Fibroblast of lung (primary cell): ENCODE measurements at regions not wholly inside any gene's neighbourhood (a gene's known extent, or its start where the extent isn't known, plus 50 kb on each side); places are given as distances from the start of the nearest gene placed in this dataset.
"Not testable (repeated sequence)": the region's sequence is repeated elsewhere in the genome, so short reads cannot be mapped to it uniquely, and the experiment has no call there.

ENCODE experiments used
- DNase-seq, 2 donors: peaks; one replicate each; pipeline versions ENCODE4 v3.0.0 to v3.0.0-alpha.2; 2010; ENCODE audit warnings: low read depth in 2 of 2
- H2AFZ ChIP-seq: 2 replicates; pipeline ENCODE4 v1.5.1; 2012; ENCODE audit warnings: low read length, control low read depth, inconsistent platforms
- H3K27ac ChIP-seq: 2 replicates; pipeline ENCODE4 v1.5.1; 2011; ENCODE audit warnings: low read length, control low read depth; ENCODE audit not compliant: insufficient read depth
- H3K27me3 ChIP-seq: 2 replicates; pipeline ENCODE4 v1.5.1; 2011; ENCODE audit warnings: mild to moderate bottlenecking, low read length; ENCODE audit not compliant: control insufficient read depth, insufficient read depth
- H3K36me3 ChIP-seq: 2 replicates; pipeline ENCODE4 v1.5.1; 2011; ENCODE audit warnings: low read length; ENCODE audit not compliant: control insufficient read depth, insufficient read depth
- H3K4me1 ChIP-seq: 2 replicates; pipeline ENCODE4 v1.5.1; 2011; ENCODE audit warnings: low read length; ENCODE audit not compliant: control insufficient read depth, insufficient read depth; ENCODE audit errors: extremely low read depth
- H3K4me2 ChIP-seq: 2 replicates; pipeline ENCODE4 v1.5.1; 2011; ENCODE audit warnings: low read length, control low read depth; ENCODE audit not compliant: insufficient read depth; ENCODE audit errors: extremely low read depth
- H3K4me3 ChIP-seq, 4 experiments: fragments of 200-600 bp in 1 of 4; sonication (generic) in 1 of 4; replicated peaks in 1 of 4; 2 replicates each; pipeline ENCODE4 v1.5.1; 2011 to 2016; ENCODE audit warnings: low read length in 4 of 4, low read depth in 3 of 4, mild to moderate bottlenecking in 3 of 4, control low read depth in 2 of 4, inconsistent platforms in 1 of 4, mixed read lengths in 1 of 4; ENCODE audit not compliant: insufficient read depth in 1 of 4; ENCODE audit errors: control extremely low read depth in 1 of 4
- H3K79me2 ChIP-seq: 2 replicates; pipeline ENCODE4 v1.5.1; 2012; ENCODE audit warnings: mild to moderate bottlenecking, low read length, inconsistent platforms; ENCODE audit not compliant: control insufficient read depth, insufficient read depth
- H3K9ac ChIP-seq: 2 replicates; pipeline ENCODE4 v1.5.1; 2011; ENCODE audit warnings: mild to moderate bottlenecking, low read length, control low read depth; ENCODE audit not compliant: insufficient read depth
- H3K9me3 ChIP-seq: 2 replicates; pipeline ENCODE4 v1.5.1; 2012; ENCODE audit warnings: low read depth, low read length; ENCODE audit not compliant: control insufficient read depth, insufficient read depth
- H4K20me1 ChIP-seq: 2 replicates; pipeline ENCODE4 v1.5.1; 2011; ENCODE audit warnings: low read length; ENCODE audit not compliant: control insufficient read depth, insufficient read depth; ENCODE audit errors: extremely low read depth
- EZH2 ChIP-seq: IDR thresholded peaks from 2 replicates; pipeline ENCODE4 v1.5.1; 2012; ENCODE audit warnings: low read length, control low read depth, mild to moderate bottlenecking; ENCODE audit errors: missing control alignments
- TF ChIP-seq, protein P1 (sequence below), 2 donors: IDR thresholded peaks in 1 of 2; conservative IDR thresholded peaks in 1 of 2; 1 replicate in 1 of 2; 2 replicates in 1 of 2; pipeline ENCODE4 v1.5.1; 2011 to 2012; ENCODE audit warnings: low read length in 2 of 2, control low read depth in 1 of 2, inconsistent platforms in 1 of 2, low read depth in 1 of 2, mild to moderate bottlenecking in 1 of 2

GRCh38 chr18:15164446-15164845, 416.5 kb downstream of the ANKRD30B start:
- DNase-seq, H4K20me1 ChIP-seq, H3K27ac ChIP-seq, H3K9me3 ChIP-seq, H3K4me2 ChIP-seq, H3K9ac ChIP-seq, H3K79me2 ChIP-seq, H3K27me3 ChIP-seq, H3K36me3 ChIP-seq, H2AFZ ChIP-seq, H3K4me1 ChIP-seq, H3K4me3 ChIP-seq: not testable (repeated sequence)

DNA sequence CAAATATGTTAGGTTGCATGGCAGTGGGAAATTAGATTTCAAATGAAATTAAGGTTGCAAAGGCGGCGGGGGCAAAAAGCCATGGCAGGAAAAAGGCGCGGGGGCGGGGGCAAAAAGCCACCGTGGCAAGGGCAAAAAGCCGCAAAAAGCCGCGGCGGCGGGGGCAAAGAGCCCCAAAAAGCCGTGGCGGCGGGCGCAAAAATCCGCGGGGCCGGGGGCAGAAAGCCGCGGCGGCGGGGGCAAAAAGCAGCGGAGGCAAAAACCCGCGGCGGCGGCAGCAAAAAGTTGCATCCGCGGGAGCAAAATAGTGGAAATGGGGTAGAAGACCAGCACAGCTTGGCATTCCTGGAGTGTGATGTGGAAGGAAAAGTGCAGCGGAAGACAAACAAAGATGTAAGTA, 417.1 kb downstream of the ANKRD30B start:
- Histone ChIP-seq H3K27ac (no peak overlapping the region), H3K9ac (no peak overlapping the region), H3K4me1 (no peaks in the 10 kb centered on the region), H3K36me3 (no peaks in the 10 kb centered on the region), H3K27me3 (no peaks in the 10 kb centered on the region), H2AFZ (no peak overlapping the region), H3K79me2 (no peaks in the 10 kb centered on the region), H3K4me3 (no peak overlapping the region), H3K9me3 (no peaks in the 10 kb centered on the region), H3K4me2 (no peak overlapping the region), H4K20me1 (no peaks in the 10 kb centered on the region)
- no peak for DNase-seq
- TF ChIP-seq, protein P1, sequence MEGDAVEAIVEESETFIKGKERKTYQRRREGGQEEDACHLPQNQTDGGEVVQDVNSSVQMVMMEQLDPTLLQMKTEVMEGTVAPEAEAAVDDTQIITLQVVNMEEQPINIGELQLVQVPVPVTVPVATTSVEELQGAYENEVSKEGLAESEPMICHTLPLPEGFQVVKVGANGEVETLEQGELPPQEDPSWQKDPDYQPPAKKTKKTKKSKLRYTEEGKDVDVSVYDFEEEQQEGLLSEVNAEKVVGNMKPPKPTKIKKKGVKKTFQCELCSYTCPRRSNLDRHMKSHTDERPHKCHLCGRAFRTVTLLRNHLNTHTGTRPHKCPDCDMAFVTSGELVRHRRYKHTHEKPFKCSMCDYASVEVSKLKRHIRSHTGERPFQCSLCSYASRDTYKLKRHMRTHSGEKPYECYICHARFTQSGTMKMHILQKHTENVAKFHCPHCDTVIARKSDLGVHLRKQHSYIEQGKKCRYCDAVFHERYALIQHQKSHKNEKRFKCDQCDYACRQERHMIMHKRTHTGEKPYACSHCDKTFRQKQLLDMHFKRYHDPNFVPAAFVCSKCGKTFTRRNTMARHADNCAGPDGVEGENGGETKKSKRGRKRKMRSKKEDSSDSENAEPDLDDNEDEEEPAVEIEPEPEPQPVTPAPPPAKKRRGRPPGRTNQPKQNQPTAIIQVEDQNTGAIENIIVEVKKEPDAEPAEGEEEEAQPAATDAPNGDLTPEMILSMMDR (conservative IDR thresholded peaks at IDR 0.05 in 1 of 2, IDR thresholded peaks at IDR 0.05 in 1 of 2; ENCODE audit: low read depth in 1 of 2, low read length in 2 of 2) = no peak
- TF ChIP-seq EZH2 = no peak

DNA sequence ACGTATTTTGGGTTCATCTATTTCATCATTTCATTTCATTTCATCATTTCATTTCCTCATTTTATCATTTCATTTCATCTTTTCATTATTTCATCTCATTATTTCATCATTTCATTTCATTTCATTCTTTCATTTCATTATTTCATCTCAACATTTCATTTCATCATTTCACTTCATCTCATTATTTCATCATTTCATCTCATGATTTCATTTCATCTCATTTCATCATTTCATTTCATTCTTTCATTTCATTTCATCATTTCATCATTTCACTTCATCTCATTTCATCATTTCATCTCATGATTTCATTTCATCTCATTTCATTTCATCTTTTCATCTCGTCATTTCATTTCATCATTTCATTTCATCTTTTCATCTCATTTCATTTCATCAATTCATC, 445.1 kb downstream of the ANKRD30B start:
- H4K20me1 ChIP-seq, DNase-seq, H3K4me3 ChIP-seq, H3K27me3 ChIP-seq, H3K9me3 ChIP-seq, H3K9ac ChIP-seq, H3K4me1 ChIP-seq, H3K36me3 ChIP-seq, H3K79me2 ChIP-seq, H3K4me2 ChIP-seq, H2AFZ ChIP-seq, H3K27ac ChIP-seq: not testable (repeated sequence)

- not testable (repeated sequence) for H3K4me1 ChIP-seq, H3K27me3 ChIP-seq, H3K4me2 ChIP-seq, H3K4me3 ChIP-seq, H4K20me1 ChIP-seq, H2AFZ ChIP-seq, H3K79me2 ChIP-seq, H3K27ac ChIP-seq, H3K9ac ChIP-seq, H3K9me3 ChIP-seq, DNase-seq, H3K36me3 ChIP-seq
Observed at GRCh38 chr18:15193813-15194212, 445.8 kb downstream of the ANKRD30B start.

- not testable (repeated sequence) for DNase-seq, H3K4me1 ChIP-seq, H3K27ac ChIP-seq, H3K9me3 ChIP-seq, H3K4me2 ChIP-seq, H3K27me3 ChIP-seq, H2AFZ ChIP-seq, H3K79me2 ChIP-seq, H3K9ac ChIP-seq, H3K36me3 ChIP-seq, H4K20me1 ChIP-seq
- peak overlapping the region in 1 of 4 experiments; percentile 25 for H3K4me3 ChIP-seq
Observed at GRCh38 chr18:15197338-15198115, 449.6 kb downstream of the ANKRD30B start.
